Mammary epithelial cell (primary cell): ENCODE measurements at regions not wholly inside any gene's neighbourhood (a gene's known extent, or its start where the extent isn't known, plus 50 kb on each side); places are given as distances from the start of the nearest gene placed in this dataset.

Experiments
- EZH2 ChIP-seq: IDR thresholded peaks from 2 replicates; pipeline ENCODE4 v1.6.1; 2012; ENCODE audit warnings: low read length, inconsistent platforms, borderline replicate concordance
- TF ChIP-seq, protein P1 (sequence below), 2 donors: IDR thresholded peaks in 1 of 2; conservative IDR thresholded peaks in 1 of 2; 2 replicates each; pipeline ENCODE4 v1.5.1; 2011 to 2012; ENCODE audit warnings: inconsistent platforms in 2 of 2, low read length in 2 of 2, mild to moderate bottlenecking in 2 of 2, control low read depth in 1 of 2, low read depth in 1 of 2; ENCODE audit not compliant: insufficient read depth in 1 of 2; ENCODE audit errors: extremely low read depth in 1 of 2

DNA sequence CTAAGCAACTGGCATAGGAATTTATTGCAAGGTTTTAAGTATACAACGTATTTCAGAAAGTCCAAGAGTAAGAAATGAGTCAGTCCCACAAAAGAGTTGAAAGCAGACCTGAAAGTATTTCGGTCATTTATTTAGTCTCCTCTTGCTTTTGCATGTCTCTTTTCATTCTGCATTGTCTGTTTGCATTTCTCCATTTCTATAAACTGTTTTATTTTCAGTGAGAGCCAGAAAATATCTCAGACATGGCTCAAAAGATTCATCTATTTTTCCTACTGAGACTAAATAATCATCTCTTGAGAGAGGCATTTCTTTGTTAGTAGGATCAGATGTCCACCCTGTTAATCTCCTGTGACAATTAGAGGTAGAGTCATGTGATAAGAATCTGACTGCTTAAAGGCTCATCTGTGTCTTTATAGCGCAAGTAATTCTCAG lies 219.1 kb upstream of the CCDC179 start:
- TF ChIP-seq, protein P1, sequence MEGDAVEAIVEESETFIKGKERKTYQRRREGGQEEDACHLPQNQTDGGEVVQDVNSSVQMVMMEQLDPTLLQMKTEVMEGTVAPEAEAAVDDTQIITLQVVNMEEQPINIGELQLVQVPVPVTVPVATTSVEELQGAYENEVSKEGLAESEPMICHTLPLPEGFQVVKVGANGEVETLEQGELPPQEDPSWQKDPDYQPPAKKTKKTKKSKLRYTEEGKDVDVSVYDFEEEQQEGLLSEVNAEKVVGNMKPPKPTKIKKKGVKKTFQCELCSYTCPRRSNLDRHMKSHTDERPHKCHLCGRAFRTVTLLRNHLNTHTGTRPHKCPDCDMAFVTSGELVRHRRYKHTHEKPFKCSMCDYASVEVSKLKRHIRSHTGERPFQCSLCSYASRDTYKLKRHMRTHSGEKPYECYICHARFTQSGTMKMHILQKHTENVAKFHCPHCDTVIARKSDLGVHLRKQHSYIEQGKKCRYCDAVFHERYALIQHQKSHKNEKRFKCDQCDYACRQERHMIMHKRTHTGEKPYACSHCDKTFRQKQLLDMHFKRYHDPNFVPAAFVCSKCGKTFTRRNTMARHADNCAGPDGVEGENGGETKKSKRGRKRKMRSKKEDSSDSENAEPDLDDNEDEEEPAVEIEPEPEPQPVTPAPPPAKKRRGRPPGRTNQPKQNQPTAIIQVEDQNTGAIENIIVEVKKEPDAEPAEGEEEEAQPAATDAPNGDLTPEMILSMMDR (conservative IDR thresholded peaks at IDR 0.05 in 1 of 2, IDR thresholded peaks at IDR 0.05 in 1 of 2; ENCODE audit: extremely low read depth in 1 of 2, insufficient read depth in 1 of 2, low read depth in 1 of 2, low read length in 2 of 2): no peak
- no peak for TF ChIP-seq EZH2
